ENCODE measurements at regions not wholly inside any gene's neighbourhood (a gene's known extent, or its start where the extent isn't known, plus 50 kb on each side); places are given as distances from the start of the nearest gene placed in this dataset.

- POLR2A ChIA-PET (ENCODE audit: partially characterized antibody) = no interaction called here
- FAIRE-seq = no peak
- TF ChIP-seq CHD7 (IDR thresholded peaks at IDR 0.05; ENCODE audit: insufficient replicate concordance, low read length) = no peak
These were observed 483.1 kb upstream of the PSMD7 start for GRCh38 chr16:73813527-73813926.

More at GRCh38 chr16:73813527-73813926, 483.1 kb upstream of the PSMD7 start:
- Histone ChIP-seq H4K8ac (ENCODE audit: extremely low read depth, insufficient read depth, low read length) (no peak overlapping the region), H2AFZ (ENCODE audit: low read length) (peak overlapping the region; percentile 70; the same call in 1 of the 2 replicates), H3K4me2 (ENCODE audit: insufficient read depth in 1 of 2, low read depth in 2 of 2, low read length in 2 of 2) (no peak overlapping the region), H3K79me2 (ENCODE audit: control insufficient read depth in 1 of 2, insufficient read depth in 2 of 2, low read length in 2 of 2) (no peaks in the 10 kb centered on the region), H2BK120ac (replicated peaks; ENCODE audit: low read depth, low read length) (no peak overlapping the region), H2BK20ac (ENCODE audit: low read length) (no peak overlapping the region), H2AK5ac (ENCODE audit: low read depth, low read length) (no peak overlapping the region), H3K27me3 (replicated peaks in 1 of 4; ENCODE audit: control insufficient read depth in 3 of 4, extremely low read depth in 1 of 4, insufficient read depth in 3 of 4, low read length in 3 of 4) (no peaks in the 10 kb centered on the region), H3K79me1 (ENCODE audit: low read depth, low read length) (no peaks in the 10 kb centered on the region), H2BK5ac (ENCODE audit: low read depth, low read length) (no peak overlapping the region), H3K23me2 (ENCODE audit: low read depth, low read length) (no peaks in the 10 kb centered on the region; the same call in 1 of the 2 replicates), H2BK15ac (ENCODE audit: low read length) (no peak overlapping the region), H4K91ac (replicated peaks; ENCODE audit: insufficient read length, low read length) (no peak overlapping the region), H3K9me3 (ENCODE audit: insufficient read depth in 2 of 2, low read depth in 1 of 2, low read length in 1 of 2) (no peaks in the 10 kb centered on the region), H3K9ac (replicated peaks in 1 of 4; ENCODE audit: extremely low read depth in 1 of 4, low read depth in 3 of 4, low read length in 3 of 4) (no peak overlapping the region), H3K23ac (ENCODE audit: insufficient read length) (no peak overlapping the region), H3K36me3 (ENCODE audit: control insufficient read depth in 2 of 4, insufficient read depth in 4 of 4, low read length in 3 of 4) (no peaks in the 10 kb centered on the region), H3K4me1 (replicated peaks in 1 of 4; ENCODE audit: control insufficient read depth in 3 of 4, insufficient read depth in 4 of 4, low read length in 3 of 4) (no peaks in the 10 kb centered on the region), H3K4me3 (ENCODE audit: extremely low read depth in 1 of 4, insufficient read depth in 2 of 4, low read depth in 3 of 4, low read length in 4 of 4) (no peak overlapping the region), H4K5ac (ENCODE audit: insufficient read length, low read depth, low read length) (no peak overlapping the region), H2BK12ac (ENCODE audit: low read depth, low read length) (no peak overlapping the region), H3K56ac (replicated peaks; ENCODE audit: insufficient read length, low read depth, low read length) (no peak overlapping the region), H3K4ac (replicated peaks; ENCODE audit: insufficient read length, low read depth, low read length) (no peak overlapping the region), H3K18ac (ENCODE audit: extremely low read depth, low read length) (no peak overlapping the region), H3K14ac (ENCODE audit: insufficient read length) (no peak overlapping the region), H3K27ac (ENCODE audit: low read depth, low read length) (no peak overlapping the region), H4K20me1 (replicated peaks in 1 of 2; ENCODE audit: control insufficient read depth in 1 of 2, insufficient read depth in 2 of 2, low read length in 2 of 2) (no peaks in the 10 kb centered on the region)
- CTCF ChIA-PET (ENCODE audit: partially characterized antibody) = interaction anchor here (0.6 to 1.4 kb wide), 4 partner anchors 101 to 248 kb away, joined by 3 to 5 read pairs (median 4); no protein-coding TSS in a partner anchor
- no peak for DNase-seq (ENCODE audit: low read depth in 1 of 2, low spot score in 2 of 2)
- WGBS, 2 experiments (ENCODE audit: extremely low coverage in 1 of 2, insufficient coverage in 1 of 2, insufficient read length in 1 of 2, insufficient replicate concordance in 2 of 2, low coverage in 1 of 2, low lambda C conversion rate in 2 of 2, missing lambda C conversion rate in 1 of 2) = 84% methylated on average over 7 of the region's 7 CpGs; no CpG with 5 or more reads in 1 of the 2 experiments

Data from H1 (cell line).